GM12892 (cell line): ENCODE measurements at regions not wholly inside any gene's neighbourhood (a gene's known extent, or its start where the extent isn't known, plus 50 kb on each side); places are given as distances from the start of the nearest gene placed in this dataset.

ENCODE experiments used
- POLR2A ChIP-seq: IDR thresholded peaks from 2 replicates; pipeline ENCODE4 v1.6.1; 2011; ENCODE audit warnings: low read depth, low read length, control low read depth
- POLR2AphosphoS5 ChIP-seq: IDR thresholded peaks from 2 replicates; pipeline ENCODE4 v1.6.1; 2011; ENCODE audit warnings: low read depth, low read length, control low read depth

DNA sequence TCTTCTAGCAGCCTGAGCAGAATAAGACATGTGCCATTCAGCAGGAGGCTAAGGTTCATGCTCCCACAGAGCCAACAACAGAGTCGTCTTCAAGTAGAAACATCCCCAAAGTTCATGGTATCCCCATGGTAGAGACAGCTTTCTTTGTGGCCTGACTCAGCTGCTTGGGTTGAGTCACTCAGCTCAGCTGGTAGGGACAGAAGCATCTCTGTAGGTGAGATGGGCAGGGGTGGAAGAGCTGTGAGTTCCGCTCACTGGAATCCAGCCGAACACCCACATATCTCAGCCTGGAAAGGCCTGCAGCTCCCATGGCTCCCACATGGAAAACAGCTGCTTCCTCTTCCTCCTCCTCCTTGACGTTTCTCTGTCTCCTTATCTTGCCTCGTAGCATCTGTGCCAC lies 792.7 kb downstream of the RNF144A start:
- TF ChIP-seq POLR2AphosphoS5 (no peak), POLR2A (no peak)
